Liver (tissue), 8 donors: ENCODE measurements at regions not wholly inside any gene's neighbourhood (a gene's known extent, or its start where the extent isn't known, plus 50 kb on each side); places are given as distances from the start of the nearest gene placed in this dataset.

Experiments used
- DNase-seq: peaks from one replicate; pipeline ENCODE4 v3.0.0-alpha.2; 2017; ENCODE audit warnings: low spot score
- H3K27ac ChIP-seq, 2 donors: one replicate each; pipeline ENCODE4 v1.7.0; 2013; ENCODE audit warnings: inconsistent platforms in 2 of 2, low read length in 2 of 2, control low read depth in 1 of 2, low read depth in 1 of 2, mild to moderate bottlenecking in 1 of 2
- H3K27me3 ChIP-seq, 4 donors: one replicate each; pipeline versions ENCODE4 v1.6.1 to v1.7.0; 2013; ENCODE audit warnings: low read length in 3 of 4, inconsistent platforms in 1 of 4, mild to moderate bottlenecking in 1 of 4, moderate library complexity in 1 of 4; ENCODE audit not compliant: control insufficient read depth in 4 of 4, insufficient read depth in 4 of 4
- H3K36me3 ChIP-seq, 4 donors: one replicate each; pipeline versions ENCODE4 v1.6.1 to v1.7.0; 2013; ENCODE audit warnings: low read length in 3 of 4, mild to moderate bottlenecking in 3 of 4, low read depth in 1 of 4, moderate library complexity in 1 of 4; ENCODE audit not compliant: control insufficient read depth in 4 of 4, insufficient read depth in 3 of 4
- H3K4me1 ChIP-seq, 4 donors: one replicate each; pipeline versions ENCODE4 v1.6.1 to v1.7.0; 2013; ENCODE audit warnings: low read length in 3 of 4, mild to moderate bottlenecking in 3 of 4, moderate library complexity in 1 of 4; ENCODE audit not compliant: control insufficient read depth in 4 of 4, insufficient read depth in 4 of 4
- H3K4me3 ChIP-seq, 3 donors: one replicate each; pipeline versions ENCODE4 v1.6.1 to v1.7.0; 2013; ENCODE audit warnings: low read length in 3 of 3, control low read depth in 1 of 3, low read depth in 1 of 3, mild to moderate bottlenecking in 1 of 3
- H3K9ac ChIP-seq, 2 donors: one replicate each; pipeline ENCODE4 v1.7.0; 2013; ENCODE audit warnings: low read length in 2 of 2, mild to moderate bottlenecking in 2 of 2, moderate library complexity in 2 of 2, control low read depth in 1 of 2, low read depth in 1 of 2
- H3K9me3 ChIP-seq, 4 donors: one replicate each; pipeline versions ENCODE4 v1.6.1 to v1.7.0; 2013; ENCODE audit warnings: low read length in 3 of 4; ENCODE audit not compliant: control insufficient read depth in 4 of 4
- ATF3 ChIP-seq: IDR thresholded peaks from 2 replicates; pipeline ENCODE4 v1.6.1; 2016; ENCODE audit warnings: antibody characterized with exemption
- CTCF ChIP-seq: fragments of 150-350 bp; IDR thresholded peaks from 2 replicates; pipeline ENCODE4 v1.5.1; 2017; ENCODE audit warnings: improper control_type of control experiment, low read depth, low read length; ENCODE audit not compliant: missing input control
- EGR1 ChIP-seq, 2 donors: IDR thresholded peaks; 2 replicates each; pipeline ENCODE4 v1.6.1; 2016 to 2018; ENCODE audit warnings: antibody characterized with exemption in 2 of 2, low read depth in 2 of 2
- FOXA1 ChIP-seq: IDR thresholded peaks from 2 replicates; pipeline ENCODE4 v1.6.1; 2016; ENCODE audit warnings: antibody characterized with exemption
- FOXA2 ChIP-seq: IDR thresholded peaks from 2 replicates; pipeline ENCODE4 v1.6.1; 2016; ENCODE audit warnings: antibody characterized with exemption
- GABPA ChIP-seq, 2 donors: IDR thresholded peaks in 1 of 2; conservative IDR thresholded peaks in 1 of 2; 2 replicates each; pipeline ENCODE4 v1.6.1; 2016; ENCODE audit warnings: antibody characterized with exemption in 2 of 2, mild to moderate bottlenecking in 1 of 2, moderate library complexity in 1 of 2
- HNF4A ChIP-seq, 2 donors: conservative IDR thresholded peaks; 2 replicates each; pipeline ENCODE4 v1.6.1; 2016; ENCODE audit warnings: antibody characterized with exemption in 2 of 2, mild to moderate bottlenecking in 2 of 2
- HNF4G ChIP-seq: IDR thresholded peaks from 2 replicates; pipeline ENCODE4 v1.6.1; 2016; ENCODE audit warnings: antibody characterized with exemption
- JUND ChIP-seq, 2 donors: IDR thresholded peaks; 2 replicates each; pipeline ENCODE4 v1.6.1; 2016; ENCODE audit warnings: antibody characterized with exemption in 2 of 2
- MAX ChIP-seq: IDR thresholded peaks from 2 replicates; pipeline ENCODE4 v1.6.1; 2016; ENCODE audit warnings: antibody characterized with exemption
- NR2F2 ChIP-seq: IDR thresholded peaks from 2 replicates; pipeline ENCODE4 v1.6.1; 2016; ENCODE audit warnings: antibody characterized with exemption
- RAD21 ChIP-seq, 2 donors: IDR thresholded peaks; 2 replicates each; pipeline ENCODE4 v1.6.1; 2016; ENCODE audit warnings: antibody characterized with exemption in 2 of 2, mild to moderate bottlenecking in 2 of 2
- REST ChIP-seq: IDR thresholded peaks from 2 replicates; pipeline ENCODE4 v1.6.1; 2016; ENCODE audit warnings: antibody characterized with exemption, mild to moderate bottlenecking
- RXRA ChIP-seq, 2 donors: IDR thresholded peaks; 2 replicates each; pipeline ENCODE4 v1.6.1; 2017 to 2018; ENCODE audit warnings: antibody characterized with exemption in 2 of 2, mild to moderate bottlenecking in 1 of 2
- SP1 ChIP-seq: IDR thresholded peaks from 2 replicates; pipeline ENCODE4 v1.6.1; 2018; ENCODE audit warnings: antibody characterized with exemption, mild to moderate bottlenecking
- TAF1 ChIP-seq: conservative IDR thresholded peaks from 2 replicates; pipeline ENCODE4 v1.6.1; 2016; ENCODE audit warnings: antibody characterized with exemption, mild to moderate bottlenecking
- YY1 ChIP-seq: IDR thresholded peaks from 2 replicates; pipeline ENCODE4 v1.6.1; 2016; ENCODE audit warnings: antibody characterized with exemption, mild to moderate bottlenecking
- ZBTB33 ChIP-seq: IDR thresholded peaks from 2 replicates; pipeline ENCODE4 v1.6.1; 2016; ENCODE audit warnings: antibody characterized with exemption
- WGBS: extraction: QIAGEN DNeasy Blood & Tissue Kit; methylation state at CpG from one replicate; pipeline ENCODE4 v1.1.7; 2013; 5-methylcytosine and 5-hydroxymethylcytosine counted together
- donor health status: healthy.
- donor health status: healthy.
- donor health status: healthy.
- donor health status: healthy.
- donor health status: healthy.

GRCh38 chr4:106851726-106852125, 184.4 kb downstream of the DKK2 start:
- Histone ChIP-seq H3K9ac (no peak overlapping the region), H3K27ac (no peak overlapping the region), H3K4me3 (no peak overlapping the region), H3K27me3 (no peaks in the 10 kb centered on the region), H3K36me3 (no peaks in the 10 kb centered on the region), H3K9me3 (no peaks in the 10 kb centered on the region), H3K4me1 (no peaks in the 10 kb centered on the region)
- DNase-seq: no peak
- no peak for TF ChIP-seq YY1
- no peak for TF ChIP-seq GABPA (IDR thresholded peaks at IDR 0.05 in 1 of 2, conservative IDR thresholded peaks at IDR 0.05 in 1 of 2)
- no peak for TF ChIP-seq ATF3
- TF ChIP-seq REST: no peak
- no peak for TF ChIP-seq RAD21 (IDR thresholded peaks at IDR 0.05)
- no peak for TF ChIP-seq FOXA2
- TF ChIP-seq FOXA1: no peak
- TF ChIP-seq MAX: no peak
- TF ChIP-seq TAF1: no peak
- TF ChIP-seq RXRA (IDR thresholded peaks at IDR 0.05): no peak
- TF ChIP-seq JUND (IDR thresholded peaks at IDR 0.05): no peak
- no peak for TF ChIP-seq EGR1 (IDR thresholded peaks at IDR 0.05; ENCODE audit: low read depth in 2 of 2)
- no peak for TF ChIP-seq CTCF
- no peak for TF ChIP-seq HNF4A (conservative IDR thresholded peaks at IDR 0.05)
- TF ChIP-seq ZBTB33: no peak
- no peak for TF ChIP-seq NR2F2
- no peak for TF ChIP-seq SP1
- TF ChIP-seq HNF4G: no peak
- 69% methylated on average over 1 of the region's 1 CpG for WGBS

GRCh38 chr4:106850691-106851090, 185.4 kb downstream of the DKK2 start:
- no peak for DNase-seq
- TF ChIP-seq ATF3 (no peak), FOXA1 (no peak), SP1 (no peak), NR2F2 (no peak), CTCF (no peak)
- Histone ChIP-seq H3K27ac (no peak overlapping the region), H3K9me3 (no peaks in the 10 kb centered on the region), H3K9ac (no peak overlapping the region), H3K36me3 (no peaks in the 10 kb centered on the region), H3K4me1 (no peaks in the 10 kb centered on the region), H3K27me3 (no peaks in the 10 kb centered on the region), H3K4me3 (no peak overlapping the region)
- 57% methylated on average over 2 of the region's 2 CpGs for WGBS
